ENCODE measurements at regions not wholly inside any gene's neighbourhood (a gene's known extent, or its start where the extent isn't known, plus 50 kb on each side); places are given as distances from the start of the nearest gene placed in this dataset.

- TF ChIP-seq E2F5 (CRISPR knock-in tag; conservative IDR thresholded peaks at IDR 0.05) = no peak
- no peak for TF ChIP-seq SOX6 (IDR thresholded peaks at IDR 0.05)
- no peak for TF ChIP-seq SOX6 (CRISPR knock-in tag; IDR thresholded peaks at IDR 0.05)
- no peak for TF ChIP-seq BCLAF1 (IDR thresholded peaks at IDR 0.05)
- TF ChIP-seq CTCF (CRISPR knock-in tag; IDR thresholded peaks at IDR 0.05) = no peak
- no peak for TF ChIP-seq ZBTB8A (CRISPR knock-in tag; IDR thresholded peaks at IDR 0.05; ENCODE audit: borderline replicate concordance, low read depth)
- TF ChIP-seq POLR2AphosphoS5 (IDR thresholded peaks at IDR 0.05; ENCODE audit: low read depth, low read length) = no peak
- TF ChIP-seq ZSCAN9 (CRISPR knock-in tag; IDR thresholded peaks at IDR 0.05; ENCODE audit: borderline replicate concordance) = no peak
- TF ChIP-seq ZNF446 (CRISPR knock-in tag; IDR thresholded peaks at IDR 0.05) = no peak
- no peak for TF ChIP-seq ELF1 (CRISPR knock-in tag; IDR thresholded peaks at IDR 0.05)
- no peak for TF ChIP-seq POLR2G (IDR thresholded peaks at IDR 0.05; ENCODE audit: low read depth, low read length)
- no peak for TF ChIP-seq ZFY (CRISPR knock-in tag; IDR thresholded peaks at IDR 0.05)
- no peak for TF ChIP-seq ZFX (CRISPR knock-in tag; IDR thresholded peaks at IDR 0.05; ENCODE audit: low read depth)
- no peak for TF ChIP-seq TAF1 (CRISPR knock-in tag; IDR thresholded peaks at IDR 0.05)
These were observed 187.4 kb upstream of the SOX11 start for GRCh38 chr2:5504756-5505155.
